ENCODE measurements at regions not wholly inside any gene's neighbourhood (a gene's known extent, or its start where the extent isn't known, plus 50 kb on each side); places are given as distances from the start of the nearest gene placed in this dataset.

DNA sequence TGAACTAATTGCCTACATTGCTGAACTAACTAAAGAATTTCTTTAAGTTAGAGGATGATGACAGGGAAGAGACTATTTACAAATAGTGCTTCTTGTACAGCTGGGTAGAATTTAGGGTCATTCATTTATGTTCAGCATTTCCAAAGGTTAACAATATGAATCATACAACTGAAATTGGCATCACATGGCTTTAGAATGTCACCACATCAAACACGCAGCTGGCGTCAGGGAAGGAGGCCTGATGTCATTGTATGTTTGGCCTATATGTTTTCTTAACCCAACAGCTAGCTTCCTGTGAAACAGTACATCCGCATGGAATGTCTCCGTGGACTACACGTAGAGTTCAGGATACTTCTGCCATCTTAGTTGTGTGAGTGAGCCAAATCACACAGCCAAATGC is 99.0 kb upstream of the TNFSF11 start (continued):
- TF ChIP-seq, protein P1, sequence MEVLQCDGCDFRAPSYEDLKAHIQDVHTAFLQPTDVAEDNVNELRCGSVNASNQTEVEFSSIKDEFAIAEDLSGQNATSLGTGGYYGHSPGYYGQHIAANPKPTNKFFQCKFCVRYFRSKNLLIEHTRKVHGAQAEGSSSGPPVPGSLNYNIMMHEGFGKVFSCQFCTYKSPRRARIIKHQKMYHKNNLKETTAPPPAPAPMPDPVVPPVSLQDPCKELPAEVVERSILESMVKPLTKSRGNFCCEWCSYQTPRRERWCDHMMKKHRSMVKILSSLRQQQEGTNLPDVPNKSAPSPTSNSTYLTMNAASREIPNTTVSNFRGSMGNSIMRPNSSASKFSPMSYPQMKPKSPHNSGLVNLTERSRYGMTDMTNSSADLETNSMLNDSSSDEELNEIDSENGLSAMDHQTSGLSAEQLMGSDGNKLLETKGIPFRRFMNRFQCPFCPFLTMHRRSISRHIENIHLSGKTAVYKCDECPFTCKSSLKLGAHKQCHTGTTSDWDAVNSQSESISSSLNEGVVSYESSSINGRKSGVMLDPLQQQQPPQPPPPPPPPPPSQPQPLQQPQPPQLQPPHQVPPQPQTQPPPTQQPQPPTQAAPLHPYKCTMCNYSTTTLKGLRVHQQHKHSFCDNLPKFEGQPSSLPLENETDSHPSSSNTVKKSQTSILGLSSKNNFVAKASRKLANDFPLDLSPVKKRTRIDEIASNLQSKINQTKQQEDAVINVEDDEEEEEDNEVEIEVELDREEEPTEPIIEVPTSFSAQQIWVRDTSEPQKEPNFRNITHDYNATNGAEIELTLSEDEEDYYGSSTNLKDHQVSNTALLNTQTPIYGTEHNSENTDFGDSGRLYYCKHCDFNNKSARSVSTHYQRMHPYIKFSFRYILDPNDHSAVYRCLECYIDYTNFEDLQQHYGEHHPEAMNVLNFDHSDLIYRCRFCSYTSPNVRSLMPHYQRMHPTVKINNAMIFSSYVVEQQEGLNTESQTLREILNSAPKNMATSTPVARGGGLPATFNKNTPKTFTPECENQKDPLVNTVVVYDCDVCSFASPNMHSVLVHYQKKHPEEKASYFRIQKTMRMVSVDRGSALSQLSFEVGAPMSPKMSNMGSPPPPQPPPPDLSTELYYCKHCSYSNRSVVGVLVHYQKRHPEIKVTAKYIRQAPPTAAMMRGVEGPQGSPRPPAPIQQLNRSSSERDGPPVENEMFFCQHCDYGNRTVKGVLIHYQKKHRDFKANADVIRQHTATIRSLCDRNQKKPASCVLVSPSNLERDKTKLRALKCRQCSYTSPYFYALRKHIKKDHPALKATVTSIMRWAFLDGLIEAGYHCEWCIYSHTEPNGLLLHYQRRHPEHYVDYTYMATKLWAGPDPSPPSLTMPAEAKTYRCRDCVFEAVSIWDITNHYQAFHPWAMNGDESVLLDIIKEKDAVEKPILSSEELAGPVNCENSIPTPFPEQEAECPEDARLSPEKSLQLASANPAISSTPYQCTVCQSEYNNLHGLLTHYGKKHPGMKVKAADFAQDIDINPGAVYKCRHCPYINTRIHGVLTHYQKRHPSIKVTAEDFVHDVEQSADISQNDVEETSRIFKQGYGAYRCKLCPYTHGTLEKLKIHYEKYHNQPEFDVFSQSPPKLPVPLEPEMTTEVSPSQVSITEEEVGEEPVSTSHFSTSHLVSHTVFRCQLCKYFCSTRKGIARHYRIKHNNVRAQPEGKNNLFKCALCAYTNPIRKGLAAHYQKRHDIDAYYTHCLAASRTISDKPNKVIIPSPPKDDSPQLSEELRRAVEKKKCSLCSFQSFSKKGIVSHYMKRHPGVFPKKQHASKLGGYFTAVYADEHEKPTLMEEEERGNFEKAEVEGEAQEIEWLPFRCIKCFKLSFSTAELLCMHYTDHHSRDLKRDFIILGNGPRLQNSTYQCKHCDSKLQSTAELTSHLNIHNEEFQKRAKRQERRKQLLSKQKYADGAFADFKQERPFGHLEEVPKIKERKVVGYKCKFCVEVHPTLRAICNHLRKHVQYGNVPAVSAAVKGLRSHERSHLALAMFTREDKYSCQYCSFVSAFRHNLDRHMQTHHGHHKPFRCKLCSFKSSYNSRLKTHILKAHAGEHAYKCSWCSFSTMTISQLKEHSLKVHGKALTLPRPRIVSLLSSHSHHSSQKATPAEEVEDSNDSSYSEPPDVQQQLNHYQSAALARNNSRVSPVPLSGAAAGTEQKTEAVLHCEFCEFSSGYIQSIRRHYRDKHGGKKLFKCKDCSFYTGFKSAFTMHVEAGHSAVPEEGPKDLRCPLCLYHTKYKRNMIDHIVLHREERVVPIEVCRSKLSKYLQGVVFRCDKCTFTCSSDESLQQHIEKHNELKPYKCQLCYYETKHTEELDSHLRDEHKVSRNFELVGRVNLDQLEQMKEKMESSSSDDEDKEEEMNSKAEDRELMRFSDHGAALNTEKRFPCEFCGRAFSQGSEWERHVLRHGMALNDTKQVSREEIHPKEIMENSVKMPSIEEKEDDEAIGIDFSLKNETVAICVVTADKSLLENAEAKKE (CRISPR knock-in tag; IDR thresholded peaks at IDR 0.05) = no peak
- TF ChIP-seq JUNB (IDR thresholded peaks at IDR 0.05; ENCODE audit: unreplicated experiment) (no peak), STAT1 (IDR thresholded peaks at IDR 0.05; ENCODE audit: unreplicated experiment) (no peak), EZH2 (IDR thresholded peaks at IDR 0.05; ENCODE audit: low read depth, unreplicated experiment) (no peak), NANOG (IDR thresholded peaks at IDR 0.05; ENCODE audit: borderline replicate concordance) (no peak)

DNA sequence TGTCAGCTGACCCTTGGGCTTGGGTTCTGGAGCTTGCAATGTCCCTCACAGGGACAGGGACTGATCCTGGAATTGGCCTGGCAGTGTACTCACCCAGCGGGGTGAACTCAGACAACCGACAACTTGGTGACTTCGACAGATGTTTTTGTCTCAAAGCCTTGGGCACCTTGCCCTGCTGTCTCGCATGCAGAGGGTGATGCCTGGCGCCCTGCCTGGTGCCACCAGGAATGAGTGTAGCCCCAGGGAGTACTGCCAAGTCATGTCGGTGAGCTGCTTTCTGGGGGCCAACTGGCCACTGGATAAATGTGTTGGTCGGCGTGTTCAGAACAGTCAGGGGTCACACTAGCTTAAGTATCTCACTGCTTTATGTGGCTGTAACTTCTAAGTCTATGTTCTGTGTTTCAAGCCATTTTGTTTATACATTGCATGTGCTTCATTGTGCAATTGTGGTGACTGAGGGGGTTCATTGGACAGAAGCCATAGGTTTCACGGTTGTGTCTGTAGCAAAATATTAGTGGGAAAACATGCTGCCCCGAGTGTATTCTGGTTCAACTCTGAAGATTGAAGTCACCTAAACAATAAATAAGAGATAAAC is 96.3 kb upstream of the TNFSF11 start:
- Histone ChIP-seq H3K4me1 (ENCODE audit: insufficient read depth) (no peaks in the 10 kb centered on the region), H2AFZ (no peak overlapping the region; the same call in 1 of the 2 replicates), H3K4me2 (no peak overlapping the region), H3K36me3 (ENCODE audit: insufficient read depth) (no peaks in the 10 kb centered on the region), H3K79me2 (replicated peaks; ENCODE audit: insufficient read depth) (no peaks in the 10 kb centered on the region), H3K27ac (ENCODE audit: low read depth) (no peak overlapping the region), H3K27me3 (ENCODE audit: insufficient read depth) (no peaks in the 10 kb centered on the region), H3K4me3 (no peak overlapping the region), H3K9me2 (ENCODE audit: insufficient read depth) (no peaks in the 10 kb centered on the region; the same call in 1 of the 2 replicates), H3F3A (replicated peaks; ENCODE audit: low read depth) (no peaks in the 10 kb centered on the region), H4K20me1 (replicated peaks; ENCODE audit: insufficient read depth) (no peaks in the 10 kb centered on the region)
- ATAC-seq (no peak), DNase-seq (ENCODE audit: low spot score) (no peak)
- no peak overlapping the region for H3K4me3 Mint-ChIP-seq
- peaks cover 9% of the 10 kb centered on the region for H3K36me3 Mint-ChIP-seq (ENCODE audit: low read depth)
- peaks cover 18% of the 10 kb centered on the region for H3K9me3 Mint-ChIP-seq
- TF ChIP-seq EZH2phosphoT487 (IDR thresholded peaks at IDR 0.05; ENCODE audit: unreplicated experiment) (no peak), POLR2AphosphoS5 (IDR thresholded peaks at IDR 0.05; ENCODE audit: low read depth) (no peak), CREB1 (CRISPR knock-in tag; IDR thresholded peaks at IDR 0.05; ENCODE audit: low read depth) (no peak), ZNF331 (CRISPR knock-in tag; IDR thresholded peaks at IDR 0.05; ENCODE audit: low read depth) (no peak), STAT1 (IDR thresholded peaks at IDR 0.05; ENCODE audit: unreplicated experiment) (no peak)
- no peak overlapping the region for H3K27ac Mint-ChIP-seq
- peaks cover 4% of the 10 kb centered on the region for H3K27me3 Mint-ChIP-seq (ENCODE audit: insufficient read depth, low read depth, poor library complexity)
- H3K4me1 Mint-ChIP-seq = 0 out of 3 replicates have a peak, but pooled peaks cover 3% of the 10 kb centered on the region
